Prostate gland (tissue), 2 donors: ENCODE measurements at regions not wholly inside any gene's neighbourhood (a gene's known extent, or its start where the extent isn't known, plus 50 kb on each side); places are given as distances from the start of the nearest gene placed in this dataset.

Source experiments
- CTCF ChIP-seq, 4 experiments: fragments of 200-600 bp in 2 of 4; fragments of 450-650 bp in 2 of 4; sonication (generic) in 2 of 4; IDR thresholded peaks; 1 replicate in 3 of 4; 2 replicates in 1 of 4; pipeline ENCODE4 v1.5.1; 2016 to 2019; ENCODE audit warnings: antibody characterized with exemption in 4 of 4, mild to moderate bottlenecking in 2 of 4, moderate library complexity in 2 of 4
- POLR2A ChIP-seq: fragments of 450-650 bp; IDR thresholded peaks from one replicate; pipeline ENCODE4 v1.6.1; 2016; ENCODE audit warnings: antibody characterized with exemption, mild to moderate bottlenecking
- POLR2AphosphoS5 ChIP-seq: sonication (generic); formaldehyde crosslinking; IDR thresholded peaks from one replicate; pipeline ENCODE4 v1.6.1; 2017; ENCODE audit warnings: antibody characterized with exemption

GRCh38 chr5:54860321-54860720 lies 125.1 kb downstream of the ESM1 start:
- TF ChIP-seq CTCF (IDR thresholded peaks at IDR 0.05), result no peak
- TF ChIP-seq POLR2AphosphoS5, result no peak
- no peak for TF ChIP-seq POLR2A
